ENCODE measurements at regions not wholly inside any gene's neighbourhood (a gene's known extent, or its start where the extent isn't known, plus 50 kb on each side); places are given as distances from the start of the nearest gene placed in this dataset.

- TF ChIP-seq CTCF (IDR thresholded peaks at IDR 0.05; ENCODE audit: low read depth, low read length, missing input control): no peak
- peak; percentile 78 for TF ChIP-seq ZBTB33 (IDR thresholded peaks at IDR 0.05)
Measured at GRCh38 chr21:31416465-31416864, 72.4 kb upstream of the TIAM1 start.

Measured in liver (tissue), 2 donors.